Left ventricle myocardium inferior (tissue), 1 donor: ENCODE measurements at regions not wholly inside any gene's neighbourhood (a gene's known extent, or its start where the extent isn't known, plus 50 kb on each side); places are given as distances from the start of the nearest gene placed in this dataset.

Experiments used
- DNase-seq: peaks from one replicate; pipeline ENCODE4 v3.0.0-alpha.2; 2020
- H3K27ac ChIP-seq: fragments of 200-600 bp; replicated peaks from 2 replicates; pipeline ENCODE4 v1.8.0; 2021
- H3K27me3 ChIP-seq: fragments of 200-600 bp; 2 replicates; pipeline ENCODE4 v1.8.0; 2021; ENCODE audit warnings: low read depth
- H3K36me3 ChIP-seq: fragments of 200-600 bp; 2 replicates; pipeline ENCODE4 v1.8.0; 2021
- H3K4me1 ChIP-seq: fragments of 200-600 bp; 2 replicates; pipeline ENCODE4 v1.8.0; 2021
- H3K4me3 ChIP-seq: fragments of 200-600 bp; 2 replicates; pipeline ENCODE4 v1.8.0; 2021; ENCODE audit warnings: mild to moderate bottlenecking, moderate library complexity
- H3K9me3 ChIP-seq: fragments of 200-600 bp; replicated peaks from 2 replicates; pipeline ENCODE4 v1.8.0; 2021
- intact Hi-C: fragments of 100-400 bp; cut with micrococcal nuclease; formaldehyde crosslinking; loops from one replicate; pipeline ENCODE4 v1.11.0; 2022
- TF ChIP-seq, protein P1 (sequence below): fragments of 200-600 bp; IDR thresholded peaks from 2 replicates; pipeline ENCODE4 v1.8.0; 2021; ENCODE audit warnings: antibody characterized with exemption, mild to moderate bottlenecking, borderline replicate concordance
- donor health status: DM: no; HTN: yes; CAD: no; lungs with severe emphysema.

- Histone ChIP-seq H3K4me1 (peaks cover 23% of the 10 kb centered on the region), H3K27ac (no peak overlapping the region)
- DNase-seq: no peak
These were observed 237.3 kb upstream of the CIBAR2 start for GRCh38 chr16:85349365-85350145.

GRCh38 chr16:85350146-85350728, 238.0 kb upstream of the CIBAR2 start:
- no peaks in the 10 kb centered on the region for H3K36me3 ChIP-seq
- peak overlapping the region; percentile 28 for H3K27ac ChIP-seq
- H3K4me1 ChIP-seq: peaks cover 23% of the 10 kb centered on the region
- H3K4me3 ChIP-seq: no peak overlapping the region
- no peak for DNase-seq
- no peaks in the 10 kb centered on the region for H3K27me3 ChIP-seq
- TF ChIP-seq, protein P1, sequence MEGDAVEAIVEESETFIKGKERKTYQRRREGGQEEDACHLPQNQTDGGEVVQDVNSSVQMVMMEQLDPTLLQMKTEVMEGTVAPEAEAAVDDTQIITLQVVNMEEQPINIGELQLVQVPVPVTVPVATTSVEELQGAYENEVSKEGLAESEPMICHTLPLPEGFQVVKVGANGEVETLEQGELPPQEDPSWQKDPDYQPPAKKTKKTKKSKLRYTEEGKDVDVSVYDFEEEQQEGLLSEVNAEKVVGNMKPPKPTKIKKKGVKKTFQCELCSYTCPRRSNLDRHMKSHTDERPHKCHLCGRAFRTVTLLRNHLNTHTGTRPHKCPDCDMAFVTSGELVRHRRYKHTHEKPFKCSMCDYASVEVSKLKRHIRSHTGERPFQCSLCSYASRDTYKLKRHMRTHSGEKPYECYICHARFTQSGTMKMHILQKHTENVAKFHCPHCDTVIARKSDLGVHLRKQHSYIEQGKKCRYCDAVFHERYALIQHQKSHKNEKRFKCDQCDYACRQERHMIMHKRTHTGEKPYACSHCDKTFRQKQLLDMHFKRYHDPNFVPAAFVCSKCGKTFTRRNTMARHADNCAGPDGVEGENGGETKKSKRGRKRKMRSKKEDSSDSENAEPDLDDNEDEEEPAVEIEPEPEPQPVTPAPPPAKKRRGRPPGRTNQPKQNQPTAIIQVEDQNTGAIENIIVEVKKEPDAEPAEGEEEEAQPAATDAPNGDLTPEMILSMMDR: no peak
- no peaks in the 10 kb centered on the region for H3K9me3 ChIP-seq
- intact Hi-C loops: no loop called here

More at GRCh38 chr16:85349365-85350145, 237.3 kb upstream of the CIBAR2 start:
- no peaks in the 10 kb centered on the region for H3K9me3 ChIP-seq
- no peak overlapping the region for H3K4me3 ChIP-seq
- no peaks in the 10 kb centered on the region for H3K27me3 ChIP-seq
- no peaks in the 10 kb centered on the region for H3K36me3 ChIP-seq
- TF ChIP-seq, protein P1: no peak
- intact Hi-C loops: no loop called here

- no peaks in the 10 kb centered on the region for H3K9me3 ChIP-seq
- H3K36me3 ChIP-seq: no peaks in the 10 kb centered on the region
- TF ChIP-seq, protein P1: no peak
- intact Hi-C loops: no loop called here
- peak overlapping the region; percentile 28 for H3K27ac ChIP-seq
- H3K4me3 ChIP-seq: no peak overlapping the region
- H3K27me3 ChIP-seq: no peaks in the 10 kb centered on the region
- DNase-seq: peak; percentile 83
- peaks cover 23% of the 10 kb centered on the region for H3K4me1 ChIP-seq
These were observed 238.7 kb upstream of the CIBAR2 start for GRCh38 chr16:85350973-85351372.

- no peak for DNase-seq
- TF ChIP-seq, protein P1: no peak
- H3K27me3 ChIP-seq: no peaks in the 10 kb centered on the region
- no peaks in the 10 kb centered on the region for H3K36me3 ChIP-seq
- no peaks in the 10 kb centered on the region for H3K9me3 ChIP-seq
- no peak overlapping the region for H3K4me3 ChIP-seq
- intact Hi-C loops: no loop called here
- no peak overlapping the region for H3K27ac ChIP-seq
- peaks cover 23% of the 10 kb centered on the region for H3K4me1 ChIP-seq
These were observed 240.7 kb upstream of the CIBAR2 start for GRCh38 chr16:85353013-85353412.

- DNase-seq: no peak
- TF ChIP-seq, protein P1: no peak
- intact Hi-C loops: no loop called here
- peaks cover 23% of the 10 kb centered on the region for H3K4me1 ChIP-seq
- no peaks in the 10 kb centered on the region for H3K9me3 ChIP-seq
- no peak overlapping the region for H3K4me3 ChIP-seq
- no peaks in the 10 kb centered on the region for H3K27me3 ChIP-seq
- H3K27ac ChIP-seq: no peak overlapping the region
- H3K36me3 ChIP-seq: no peaks in the 10 kb centered on the region
These were observed 241.8 kb upstream of the CIBAR2 start for GRCh38 chr16:85353839-85354685.
